ENCODE measurements at regions not wholly inside any gene's neighbourhood (a gene's known extent, or its start where the extent isn't known, plus 50 kb on each side); places are given as distances from the start of the nearest gene placed in this dataset.

DNA sequence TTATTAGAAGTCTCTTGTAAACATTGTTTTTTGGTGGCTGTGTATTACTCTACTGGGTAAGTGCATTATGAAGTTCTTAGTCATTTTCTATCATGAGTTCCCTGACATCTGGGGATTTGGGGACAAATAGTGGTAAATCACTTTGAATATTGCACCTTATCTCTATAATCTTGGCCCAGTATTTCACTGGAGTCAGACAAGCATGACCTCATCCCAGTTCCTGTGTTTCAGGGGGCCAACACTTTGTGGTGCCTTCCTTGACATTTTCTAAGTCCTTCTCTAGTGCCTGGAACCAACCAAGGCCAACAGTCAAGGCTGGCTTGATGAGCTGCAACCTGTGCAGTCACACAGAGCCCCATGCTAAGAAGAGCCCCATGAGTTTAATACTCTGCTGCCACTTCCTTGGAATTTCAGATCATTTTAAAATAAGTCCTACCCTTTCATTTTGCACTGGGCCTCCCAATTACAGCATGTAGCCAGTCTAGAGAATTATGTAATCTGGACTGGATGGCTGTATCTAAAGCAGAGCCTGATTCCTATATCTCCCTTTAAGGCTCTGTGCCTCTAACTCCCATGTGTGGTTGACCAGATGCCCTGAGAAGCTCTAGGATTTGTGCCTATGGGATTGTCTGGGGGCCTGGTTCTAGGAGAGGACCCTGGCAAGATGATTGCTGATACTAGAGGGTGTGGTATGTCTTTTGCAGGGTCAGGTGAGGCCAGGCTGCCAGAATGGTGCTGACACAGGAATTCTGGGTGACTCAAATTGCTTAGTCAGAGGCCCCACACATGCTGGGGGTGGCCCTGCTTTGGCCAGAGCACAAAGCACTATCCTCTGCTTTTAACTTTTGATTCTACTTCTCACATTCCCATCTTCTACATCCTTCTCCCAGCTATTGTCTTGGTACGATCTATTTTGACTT, 319.6 kb upstream of the TBC1D5 start:
- no peak for TF ChIP-seq SP1 (IDR thresholded peaks at IDR 0.05)
- no peak for TF ChIP-seq SUZ12 (IDR thresholded peaks at IDR 0.05)
- TF ChIP-seq, protein P1, sequence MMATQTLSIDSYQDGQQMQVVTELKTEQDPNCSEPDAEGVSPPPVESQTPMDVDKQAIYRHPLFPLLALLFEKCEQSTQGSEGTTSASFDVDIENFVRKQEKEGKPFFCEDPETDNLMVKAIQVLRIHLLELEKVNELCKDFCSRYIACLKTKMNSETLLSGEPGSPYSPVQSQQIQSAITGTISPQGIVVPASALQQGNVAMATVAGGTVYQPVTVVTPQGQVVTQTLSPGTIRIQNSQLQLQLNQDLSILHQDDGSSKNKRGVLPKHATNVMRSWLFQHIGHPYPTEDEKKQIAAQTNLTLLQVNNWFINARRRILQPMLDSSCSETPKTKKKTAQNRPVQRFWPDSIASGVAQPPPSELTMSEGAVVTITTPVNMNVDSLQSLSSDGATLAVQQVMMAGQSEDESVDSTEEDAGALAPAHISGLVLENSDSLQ (IDR thresholded peaks at IDR 0.05): no peak

All from HEK293T (cell line).